K562 (cell line): ENCODE measurements at regions not wholly inside any gene's neighbourhood (a gene's known extent, or its start where the extent isn't known, plus 50 kb on each side); places are given as distances from the start of the nearest gene placed in this dataset.

Experiments used
- ATAC-seq: fragments of 200-7000 bp; cut with Tn5 transposase; 3 replicates; pipeline ENCODE4 v1.9.1; 2020; ENCODE audit warnings: moderate library complexity
- BruUV-seq: library from RNA; stranded (reverse); fragments of 400-500 nt; replicated peaks from 2 replicates; lab custom pipeline; 2021; lab: Mats Ljungman, UMichigan
- CTCF ChIA-PET: fragments of 300-600 bp; formaldehyde crosslinking; extraction: SDS; loops from one replicate; lab custom pipeline; 2021; ENCODE audit warnings: low intra/inter-chr PET ratio; lab: Yijun Ruan, JAX
- POLR2A ChIA-PET: fragments of 300-600, 350-650 bp; sonication (Branson Sonifier 250); formaldehyde crosslinking; extraction: SDS; loops from one replicate; lab custom pipeline; 2021; ENCODE audit warnings: antibody characterized with exemption, inconsistent platforms; lab: Yijun Ruan, JAX
- DNase-seq, 4 experiments: peaks; one replicate each; pipeline versions ENCODE4 v3.0.0 to v3.0.0-alpha.2; 2011 to 2018; ENCODE audit warnings: low spot score in 3 of 4, mixed read lengths in 3 of 4; ENCODE audit errors: extremely low read depth in 1 of 4
- FAIRE-seq: peaks from 2 replicates; lab custom pipeline; 2011; peaks lifted over from hg19 to GRCh38; lab: Jason Lieb, UNC
- H2AFZ ChIP-seq: 2 replicates; pipeline ENCODE4 v1.6.0; 2011; ENCODE audit warnings: low read depth, low read length, control low read depth, inconsistent platforms
- H3K27ac ChIP-seq: fragments of 200-600 bp; 3 replicates; pipeline ENCODE4 v1.8.0; 2011; ENCODE audit warnings: low read depth, mild to moderate bottlenecking, control low read depth, inconsistent platforms, low read length, moderate library complexity, mixed read lengths; ENCODE audit errors: extremely low read depth
- H3K27me3 ChIP-seq, 2 experiments: fragments of 300-600 bp in 1 of 2; 2 replicates in 1 of 2; 3 replicates in 1 of 2; pipeline versions ENCODE4 v1.6.0 to v1.8.0; 2011; ENCODE audit warnings: inconsistent platforms in 2 of 2, low read length in 2 of 2, mild to moderate bottlenecking in 1 of 2, mixed read lengths in 1 of 2, moderate library complexity in 1 of 2; ENCODE audit not compliant: control insufficient read depth in 2 of 2, insufficient read depth in 2 of 2
- H3K36me3 ChIP-seq: fragments of 300-600 bp; 3 replicates; pipeline ENCODE4 v1.8.0; 2011; ENCODE audit warnings: mild to moderate bottlenecking, low read length, inconsistent platforms; ENCODE audit not compliant: control insufficient read depth, insufficient read depth
- H3K4me1 ChIP-seq, 2 experiments: fragments of 200-600 bp in 1 of 2; replicated peaks in 1 of 2; 2 replicates in 1 of 2; 3 replicates in 1 of 2; pipeline versions ENCODE4 v1.5.1 to v1.8.0; 2011; ENCODE audit warnings: inconsistent platforms in 2 of 2, low read length in 2 of 2, mild to moderate bottlenecking in 1 of 2, mixed read lengths in 1 of 2, moderate library complexity in 1 of 2; ENCODE audit not compliant: control insufficient read depth in 2 of 2, insufficient read depth in 2 of 2
- H3K4me2 ChIP-seq: 2 replicates; pipeline ENCODE4 v1.6.1; 2011; ENCODE audit warnings: low read length, control low read depth, inconsistent platforms, mixed read lengths; ENCODE audit not compliant: insufficient read depth
- H3K4me3 ChIP-seq: fragments of 200-600 bp; sonication (generic), shearing (Covaris generic); 2 replicates; pipeline ENCODE4 v1.5.1; 2016; ENCODE audit warnings: control low read depth, inconsistent platforms
- H3K79me2 ChIP-seq: fragments of 200-600 bp; 3 replicates; pipeline ENCODE4 v1.8.0; 2011; ENCODE audit warnings: low read length, inconsistent platforms; ENCODE audit not compliant: control insufficient read depth, insufficient read depth
- H3K9ac ChIP-seq, 2 experiments: 2 replicates each; pipeline versions ENCODE4 v1.6.0 to v1.6.1; 2011; ENCODE audit warnings: low read depth in 2 of 2, low read length in 2 of 2, control low read depth in 1 of 2, inconsistent platforms in 1 of 2, mild to moderate bottlenecking in 1 of 2, mixed read lengths in 1 of 2; ENCODE audit not compliant: insufficient read depth in 1 of 2
- H3K9me1 ChIP-seq: one replicate; pipeline ENCODE4 v1.6.0; 2011; ENCODE audit warnings: inconsistent platforms, mild to moderate bottlenecking, low read length, moderate library complexity; ENCODE audit not compliant: control insufficient read depth, insufficient read depth
- H3K9me3 ChIP-seq: replicated peaks from 2 replicates; pipeline ENCODE4 v1.5.1; 2011; ENCODE audit warnings: low read depth, low read length, inconsistent platforms; ENCODE audit not compliant: control insufficient read depth, insufficient read depth
- H4K20me1 ChIP-seq: replicated peaks from 2 replicates; pipeline ENCODE4 v1.6.1; 2011; ENCODE audit warnings: low read length, inconsistent platforms, mixed read lengths; ENCODE audit not compliant: control insufficient read depth, insufficient read depth
- DDX20 ChIP-seq: fragments of 450-650 bp; IDR thresholded peaks from 2 replicates; pipeline ENCODE4 v1.6.1; 2016; ENCODE audit warnings: missing genetic modification characterization, low read depth, mild to moderate bottlenecking, missing compliant biosample characterization, moderate library complexity
- FOXJ2 ChIP-seq: fragments of 200-800 bp; sonication (Bioruptor generic); IDR thresholded peaks from 2 replicates; pipeline ENCODE4 v1.6.1; 2016; ENCODE audit warnings: missing genetic modification characterization, missing compliant biosample characterization
- GABPA ChIP-seq: fragments of 200-800 bp; sonication (Bioruptor generic); conservative IDR thresholded peaks from 2 replicates; pipeline ENCODE4 v1.6.1; 2016; ENCODE audit warnings: low read depth, missing genetic modification characterization, missing compliant biosample characterization
- GTF2A2 ChIP-seq: IDR thresholded peaks from 2 replicates; pipeline ENCODE4 v1.6.1; 2016; ENCODE audit warnings: mild to moderate bottlenecking, missing genetic modification characterization, missing compliant biosample characterization
- HIVEP1 ChIP-seq: fragments of 250-450 bp; sonication (Bioruptor Pico); IDR thresholded peaks from 2 replicates; pipeline ENCODE4 v1.4.0; 2020; ENCODE audit warnings: mild to moderate bottlenecking
- HMG20B ChIP-seq: fragments of 250-450 bp; sonication (Bioruptor Pico); IDR thresholded peaks from 2 replicates; pipeline ENCODE4 v1.5.0; 2021; ENCODE audit warnings: mild to moderate bottlenecking
- KDM2B ChIP-seq: fragments of 250-450 bp; sonication (Bioruptor Pico); IDR thresholded peaks from 2 replicates; pipeline ENCODE4 v1.8.0; 2021; ENCODE audit warnings: mild to moderate bottlenecking, moderate library complexity
- MTF1 ChIP-seq: fragments of 250-450 bp; sonication (Bioruptor Pico); IDR thresholded peaks from 2 replicates; pipeline ENCODE4 v1.9.0; 2021; ENCODE audit warnings: moderate library complexity, mild to moderate bottlenecking, inconsistent platforms, borderline replicate concordance
- MYBL2 ChIP-seq, 2 experiments: fragments of 450-650 bp in 1 of 2; sonication (generic) in 1 of 2; formaldehyde crosslinking in 1 of 2; IDR thresholded peaks; 2 replicates each; pipeline versions ENCODE4 v1.6.1 to v1.8.1; 2017 to 2022; ENCODE audit warnings: borderline replicate concordance in 1 of 2, inconsistent platforms in 1 of 2, low read depth in 1 of 2, mild to moderate bottlenecking in 1 of 2, missing genetic modification reagents in 1 of 2, moderate library complexity in 1 of 2
- RBM15 ChIP-seq: fragments of 200-400 bp; formaldehyde crosslinking; IDR thresholded peaks from 2 replicates; pipeline ENCODE4 v1.6.1; 2018; ENCODE audit warnings: mild to moderate bottlenecking, low read length, moderate library complexity; ENCODE audit not compliant: insufficient read depth
- SMARCA5 ChIP-seq: fragments of 450-650 bp; IDR thresholded peaks from 2 replicates; pipeline ENCODE4 v1.6.1; 2016
- SPI1 ChIP-seq: IDR thresholded peaks from 2 replicates; pipeline ENCODE4 v1.6.1; 2011; ENCODE audit warnings: low read depth, low read length, control low read depth, borderline replicate concordance
- TARDBP ChIP-seq: fragments of 450-650 bp; IDR thresholded peaks from 2 replicates; pipeline ENCODE4 v1.6.1; 2016
- ZNF507 ChIP-seq: conservative IDR thresholded peaks from 2 replicates; pipeline ENCODE4 v1.6.1; 2017; ENCODE audit warnings: missing genetic modification characterization, missing compliant biosample characterization
- ZSCAN29 ChIP-seq: fragments of 450-650 bp; IDR thresholded peaks from 2 replicates; pipeline ENCODE4 v1.6.1; 2017
- ZZZ3 ChIP-seq: fragments of 450-650 bp; IDR thresholded peaks from 2 replicates; pipeline ENCODE4 v1.6.1; 2016; ENCODE audit warnings: antibody characterized with exemption, mild to moderate bottlenecking, moderate library complexity
- WGBS: fragments of 100-300 bp; shearing (Covaris generic); methylation state at CpG from one replicate; pipeline ENCODE4 v1.1.6; 2016; ENCODE audit warnings: low coverage, mixed read lengths; ENCODE audit not compliant: insufficient coverage; ENCODE audit errors: missing lambda C conversion rate; 5-methylcytosine and 5-hydroxymethylcytosine counted together
- in situ Hi-C: fragments of 300-500 bp; cut with MboI; formaldehyde crosslinking; loops from 4 replicates; pipeline ENCODE4 v1.15.0; 2018; ENCODE audit warnings: inconsistent platforms, mixed read lengths
- intact Hi-C: fragments of 100-400 bp; cut with micrococcal nuclease; formaldehyde crosslinking; loops from 2 replicates; pipeline ENCODE4 v1.14.2; 2022
- TF ChIP-seq, protein P1 (sequence below): fragments of 250-450 bp; sonication (Bioruptor Pico); IDR thresholded peaks from 2 replicates; pipeline ENCODE4 v1.8.0; 2021; ENCODE audit warnings: borderline replicate concordance, mild to moderate bottlenecking, moderate library complexity; ENCODE audit not compliant: poor library complexity, severe bottlenecking
- TF ChIP-seq, protein P2 (sequence below): fragments of 450-650 bp; IDR thresholded peaks from 2 replicates; pipeline ENCODE4 v1.7.0; 2016; ENCODE audit warnings: borderline replicate concordance

DNA sequence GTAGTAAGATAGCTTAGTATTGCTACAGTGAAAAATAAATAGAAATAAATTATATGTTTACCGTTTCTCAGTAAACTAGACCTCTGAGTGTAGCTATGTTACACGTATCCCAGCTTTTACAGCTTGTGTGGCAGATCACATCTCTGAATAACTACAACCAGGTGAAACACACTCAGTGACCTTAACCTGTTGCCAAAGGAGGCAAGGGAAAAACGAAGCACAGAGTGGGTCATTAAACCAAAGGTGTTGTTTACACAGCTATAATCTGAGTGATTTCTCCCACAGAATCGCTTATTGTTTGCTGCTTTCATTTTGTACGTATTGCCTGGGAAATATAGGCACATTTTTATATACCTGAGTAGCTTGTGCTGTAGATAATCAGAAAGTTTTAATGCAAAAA lies 688.2 kb upstream of the KIF2B start (continued):
- TF ChIP-seq MTF1 (CRISPR knock-in tag) (no peak), TARDBP (no peak)
- TF ChIP-seq, all 486 proteins: peak for 0

DNA sequence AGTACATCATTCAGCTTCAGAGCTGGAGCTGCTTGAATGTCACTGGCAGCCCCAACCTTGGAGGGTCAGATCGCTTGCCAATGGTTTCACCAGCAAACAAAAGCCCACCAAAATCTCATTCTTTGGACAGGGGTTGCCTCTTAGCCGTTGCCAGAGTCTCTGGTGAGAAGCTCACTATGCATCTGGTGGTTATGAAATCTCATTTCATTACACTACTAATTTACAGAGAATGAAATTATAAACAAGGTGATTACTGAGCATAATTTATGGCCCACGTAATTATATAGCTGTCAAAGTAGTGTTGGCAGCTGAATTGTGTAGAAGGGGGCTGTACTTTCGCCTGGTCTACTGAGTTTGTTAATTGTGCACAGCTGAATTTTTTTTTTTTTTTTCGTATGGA lies 688.9 kb upstream of the KIF2B start:
- Histone ChIP-seq H3K4me1 (no peaks in the 10 kb centered on the region), H3K27me3 (no peaks in the 10 kb centered on the region), H3K4me3 (no peak overlapping the region), H3K79me2 (no peaks in the 10 kb centered on the region), H3K4me2 (no peak overlapping the region), H2AFZ (no peak overlapping the region), H3K9me1 (no peaks in the 10 kb centered on the region), H3K36me3 (no peaks in the 10 kb centered on the region), H3K27ac (no peak overlapping the region), H4K20me1 (no peaks in the 10 kb centered on the region), H3K9ac (no peak overlapping the region), H3K9me3 (no peaks in the 10 kb centered on the region; the same call in none of the 2 replicates)
- ChIA-PET CTCF (no interaction called here), POLR2A (no interaction called here)
- TF ChIP-seq ZSCAN29 = no peak
- no peak for TF ChIP-seq KDM2B (CRISPR knock-in tag)
- TF ChIP-seq ZNF507 (tag) = no peak
- no peak for TF ChIP-seq TARDBP
- TF ChIP-seq GABPA (tag) = no peak
- TF ChIP-seq DDX20 (tag) = no peak
- no peak for TF ChIP-seq ZZZ3
- TF ChIP-seq, protein P1, sequence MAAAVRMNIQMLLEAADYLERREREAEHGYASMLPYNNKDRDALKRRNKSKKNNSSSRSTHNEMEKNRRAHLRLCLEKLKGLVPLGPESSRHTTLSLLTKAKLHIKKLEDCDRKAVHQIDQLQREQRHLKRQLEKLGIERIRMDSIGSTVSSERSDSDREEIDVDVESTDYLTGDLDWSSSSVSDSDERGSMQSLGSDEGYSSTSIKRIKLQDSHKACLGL = no peak
- TF ChIP-seq, protein P2, sequence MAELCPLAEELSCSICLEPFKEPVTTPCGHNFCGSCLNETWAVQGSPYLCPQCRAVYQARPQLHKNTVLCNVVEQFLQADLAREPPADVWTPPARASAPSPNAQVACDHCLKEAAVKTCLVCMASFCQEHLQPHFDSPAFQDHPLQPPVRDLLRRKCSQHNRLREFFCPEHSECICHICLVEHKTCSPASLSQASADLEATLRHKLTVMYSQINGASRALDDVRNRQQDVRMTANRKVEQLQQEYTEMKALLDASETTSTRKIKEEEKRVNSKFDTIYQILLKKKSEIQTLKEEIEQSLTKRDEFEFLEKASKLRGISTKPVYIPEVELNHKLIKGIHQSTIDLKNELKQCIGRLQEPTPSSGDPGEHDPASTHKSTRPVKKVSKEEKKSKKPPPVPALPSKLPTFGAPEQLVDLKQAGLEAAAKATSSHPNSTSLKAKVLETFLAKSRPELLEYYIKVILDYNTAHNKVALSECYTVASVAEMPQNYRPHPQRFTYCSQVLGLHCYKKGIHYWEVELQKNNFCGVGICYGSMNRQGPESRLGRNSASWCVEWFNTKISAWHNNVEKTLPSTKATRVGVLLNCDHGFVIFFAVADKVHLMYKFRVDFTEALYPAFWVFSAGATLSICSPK = no peak
- TF ChIP-seq HMG20B (CRISPR knock-in tag) = no peak
- TF ChIP-seq SMARCA5 = no peak
- no peak for TF ChIP-seq RBM15
- no peak for TF ChIP-seq MYBL2 (IDR thresholded peaks at IDR 0.05; ENCODE audit: low read depth)
- TF ChIP-seq MYBL2 (CRISPR knock-in tag; IDR thresholded peaks at IDR 0.05; ENCODE audit: borderline replicate concordance) = no peak
- TF ChIP-seq GTF2A2 = no peak
- no peak for TF ChIP-seq HIVEP1
- TF ChIP-seq SPI1 = no peak
- TF ChIP-seq FOXJ2 (tag) = no peak
- intact Hi-C loops (no loop called here), in situ Hi-C loops (no loop called here)
- 0% methylated on average over 5 of the region's 5 CpGs for WGBS
- no peak for DNase-seq
- ATAC-seq = no peak
- no TSS peak for BruUV-seq
- FAIRE-seq = no peak
